GM19452 (cell line): ENCODE measurements at regions not wholly inside any gene's neighbourhood (a gene's known extent, or its start where the extent isn't known, plus 50 kb on each side); places are given as distances from the start of the nearest gene placed in this dataset.

ENCODE experiments used
- ATAC-seq: cut with Tn5 transposase; IDR thresholded peaks from one replicate; pipeline ENCODE4 v1.9.1; 2021; ENCODE audit not compliant: unreplicated experiment

- no peak for ATAC-seq
Measured at GRCh38 chr11:116563028-116563711, 209.6 kb downstream of the BUD13 start.

GRCh38 chr11:116560589-116560988, 212.2 kb downstream of the BUD13 start:
- ATAC-seq: no peak

- ATAC-seq: no peak
Measured at GRCh38 chr11:116558504-116559211, 214.1 kb downstream of the BUD13 start.

- ATAC-seq: no peak
Measured at GRCh38 chr11:116557282-116557681, 215.5 kb downstream of the BUD13 start.

GRCh38 chr11:116556483-116556882, 216.3 kb downstream of the BUD13 start:
- no peak for ATAC-seq

GRCh38 chr11:116553482-116553881, 219.3 kb downstream of the BUD13 start:
- no peak for ATAC-seq

GRCh38 chr11:116551576-116551975, 221.2 kb downstream of the BUD13 start:
- no peak for ATAC-seq

- ATAC-seq: no peak
Measured at GRCh38 chr11:116548256-116548655, 224.5 kb downstream of the BUD13 start.

GRCh38 chr11:116547571-116547970, 225.2 kb downstream of the BUD13 start:
- no peak for ATAC-seq

- no peak for ATAC-seq
Measured at GRCh38 chr11:116545912-116546311, 226.9 kb downstream of the BUD13 start.

- no peak for ATAC-seq
Measured at GRCh38 chr11:116544721-116545120, 228.1 kb downstream of the BUD13 start.

GRCh38 chr11:116543911-116544475, 228.8 kb downstream of the BUD13 start:
- no peak for ATAC-seq

- no peak for ATAC-seq
Measured at GRCh38 chr11:116543099-116543498, 229.7 kb downstream of the BUD13 start.

GRCh38 chr11:116542406-116542805, 230.4 kb downstream of the BUD13 start:
- no peak for ATAC-seq

- no peak for ATAC-seq
Measured at GRCh38 chr11:116541460-116541859, 231.3 kb downstream of the BUD13 start.

GRCh38 chr11:116540645-116541304, 232.0 kb downstream of the BUD13 start:
- no peak for ATAC-seq

- no peak for ATAC-seq
Measured at GRCh38 chr11:116539836-116540418, 232.9 kb downstream of the BUD13 start.

GRCh38 chr11:116539211-116539610, 233.6 kb downstream of the BUD13 start:
- no peak for ATAC-seq

- ATAC-seq: no peak
Measured at GRCh38 chr11:116538677-116539076, 234.1 kb downstream of the BUD13 start.

GRCh38 chr11:116537709-116538108, 235.1 kb downstream of the BUD13 start:
- ATAC-seq: no peak

- ATAC-seq: no peak
Measured at GRCh38 chr11:116537121-116537520, 235.7 kb downstream of the BUD13 start.
